ENCODE measurements at regions not wholly inside any gene's neighbourhood (a gene's known extent, or its start where the extent isn't known, plus 50 kb on each side); places are given as distances from the start of the nearest gene placed in this dataset.

DNA sequence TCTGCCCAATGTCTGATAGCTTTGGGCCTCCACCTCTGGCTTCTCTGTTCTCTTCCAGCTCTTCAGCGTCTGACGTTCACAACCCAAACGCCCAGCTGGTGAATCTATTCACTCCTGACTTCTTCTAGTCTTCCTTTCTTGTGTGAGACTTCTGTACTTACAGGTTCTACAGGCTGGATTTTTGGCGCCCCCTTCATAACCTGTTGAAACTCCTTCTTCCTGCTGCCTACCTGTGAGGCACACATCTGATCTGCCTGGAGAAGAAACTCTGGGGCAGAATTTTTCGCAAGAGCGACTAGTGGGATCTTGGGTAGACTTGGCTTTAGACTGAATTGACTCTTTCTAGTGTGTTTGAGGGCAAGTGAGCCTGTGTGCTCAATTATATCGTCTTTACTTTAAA, 249.3 kb downstream of the REEP3 start:
- no peak overlapping the region for H3K4me3 ChIP-seq (ENCODE audit: low read depth, low read length)
- TF ChIP-seq, protein P1, sequence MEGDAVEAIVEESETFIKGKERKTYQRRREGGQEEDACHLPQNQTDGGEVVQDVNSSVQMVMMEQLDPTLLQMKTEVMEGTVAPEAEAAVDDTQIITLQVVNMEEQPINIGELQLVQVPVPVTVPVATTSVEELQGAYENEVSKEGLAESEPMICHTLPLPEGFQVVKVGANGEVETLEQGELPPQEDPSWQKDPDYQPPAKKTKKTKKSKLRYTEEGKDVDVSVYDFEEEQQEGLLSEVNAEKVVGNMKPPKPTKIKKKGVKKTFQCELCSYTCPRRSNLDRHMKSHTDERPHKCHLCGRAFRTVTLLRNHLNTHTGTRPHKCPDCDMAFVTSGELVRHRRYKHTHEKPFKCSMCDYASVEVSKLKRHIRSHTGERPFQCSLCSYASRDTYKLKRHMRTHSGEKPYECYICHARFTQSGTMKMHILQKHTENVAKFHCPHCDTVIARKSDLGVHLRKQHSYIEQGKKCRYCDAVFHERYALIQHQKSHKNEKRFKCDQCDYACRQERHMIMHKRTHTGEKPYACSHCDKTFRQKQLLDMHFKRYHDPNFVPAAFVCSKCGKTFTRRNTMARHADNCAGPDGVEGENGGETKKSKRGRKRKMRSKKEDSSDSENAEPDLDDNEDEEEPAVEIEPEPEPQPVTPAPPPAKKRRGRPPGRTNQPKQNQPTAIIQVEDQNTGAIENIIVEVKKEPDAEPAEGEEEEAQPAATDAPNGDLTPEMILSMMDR (IDR thresholded peaks at IDR 0.05; ENCODE audit: insufficient read depth, low read length, poor library complexity, severe bottlenecking): no peak
- no peaks in the 10 kb centered on the region for H3K27me3 ChIP-seq (ENCODE audit: control insufficient read depth, insufficient read depth, low read length)
- no peak for DNase-seq (ENCODE audit: low read depth)
- H3K36me3 ChIP-seq (ENCODE audit: control insufficient read depth, insufficient read depth, low read length): no peaks in the 10 kb centered on the region

DNA sequence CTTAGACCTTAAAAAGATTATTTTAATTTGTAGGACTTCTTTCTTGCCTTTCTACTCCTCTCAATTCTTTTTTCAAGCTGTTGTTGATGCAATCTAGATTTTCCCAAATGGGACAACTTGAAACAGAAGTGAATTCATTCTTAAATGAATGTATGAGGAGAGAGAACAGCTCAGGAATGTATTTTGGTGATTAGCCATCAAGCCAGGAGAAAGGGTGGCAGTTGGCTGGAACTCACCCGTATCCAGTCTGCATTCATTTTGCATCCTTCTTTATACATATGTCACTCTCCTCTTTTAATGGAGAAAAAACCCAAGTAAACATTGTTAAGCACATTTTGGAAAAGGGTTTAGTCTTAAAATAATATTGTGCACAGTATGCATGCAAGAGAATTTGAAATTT, 251.3 kb downstream of the REEP3 start:
- no peak overlapping the region for H3K4me3 ChIP-seq (ENCODE audit: low read depth, low read length)
- H3K36me3 ChIP-seq (ENCODE audit: control insufficient read depth, insufficient read depth, low read length): no peaks in the 10 kb centered on the region
- TF ChIP-seq, protein P1 (IDR thresholded peaks at IDR 0.05; ENCODE audit: insufficient read depth, low read length, poor library complexity, severe bottlenecking): no peak
- DNase-seq (ENCODE audit: low read depth): no peak
- no peaks in the 10 kb centered on the region for H3K27me3 ChIP-seq (ENCODE audit: control insufficient read depth, insufficient read depth, low read length)

DNA sequence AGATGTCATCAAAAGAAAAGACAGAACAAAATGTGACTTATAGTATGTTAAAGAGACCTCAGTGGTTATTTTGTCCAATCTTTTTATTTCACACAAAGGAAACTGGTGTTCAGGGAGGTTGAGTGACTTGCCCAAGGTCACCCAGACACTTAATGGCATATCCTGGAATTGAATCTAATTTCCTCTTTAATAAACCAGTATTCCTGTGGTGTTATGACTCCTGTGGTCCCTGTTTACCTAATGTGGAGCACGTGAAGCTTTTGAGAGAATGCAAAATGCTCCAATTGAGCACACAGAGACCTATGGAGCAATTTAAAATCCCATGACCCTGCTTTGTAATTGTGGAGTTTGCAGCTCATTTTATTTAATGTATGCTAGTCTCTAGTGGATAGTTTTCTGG, 251.9 kb downstream of the REEP3 start:
- no peak for DNase-seq (ENCODE audit: low read depth)
- Histone ChIP-seq H3K4me3 (ENCODE audit: low read depth, low read length) (no peak overlapping the region), H3K27me3 (ENCODE audit: control insufficient read depth, insufficient read depth, low read length) (no peaks in the 10 kb centered on the region), H3K36me3 (ENCODE audit: control insufficient read depth, insufficient read depth, low read length) (no peaks in the 10 kb centered on the region)
- TF ChIP-seq, protein P1 (IDR thresholded peaks at IDR 0.05; ENCODE audit: insufficient read depth, low read length, poor library complexity, severe bottlenecking): no peak

GRCh38 chr10:63773962-63774361, 252.8 kb downstream of the REEP3 start:
- TF ChIP-seq, protein P1 (IDR thresholded peaks at IDR 0.05; ENCODE audit: insufficient read depth, low read length, poor library complexity, severe bottlenecking): no peak

GRCh38 chr10:63780101-63780500, 258.9 kb downstream of the REEP3 start:
- no peaks in the 10 kb centered on the region for H3K27me3 ChIP-seq (ENCODE audit: control insufficient read depth, insufficient read depth, low read length)
- H3K36me3 ChIP-seq (ENCODE audit: control insufficient read depth, insufficient read depth, low read length): no peaks in the 10 kb centered on the region
- H3K4me3 ChIP-seq (ENCODE audit: low read depth, low read length): no peak overlapping the region
- TF ChIP-seq, protein P1 (IDR thresholded peaks at IDR 0.05; ENCODE audit: insufficient read depth, low read length, poor library complexity, severe bottlenecking): no peak
- no peak for DNase-seq (ENCODE audit: low read depth)

More at GRCh38 chr10:63773962-63774361, 252.8 kb downstream of the REEP3 start:
- Histone ChIP-seq H3K4me3 (ENCODE audit: low read depth, low read length) (no peak overlapping the region), H3K36me3 (ENCODE audit: control insufficient read depth, insufficient read depth, low read length) (no peaks in the 10 kb centered on the region), H3K27me3 (ENCODE audit: control insufficient read depth, insufficient read depth, low read length) (no peaks in the 10 kb centered on the region)
- no peak for DNase-seq (ENCODE audit: low read depth)

- no peak for DNase-seq (ENCODE audit: low read depth)
- Histone ChIP-seq H3K36me3 (ENCODE audit: control insufficient read depth, insufficient read depth, low read length) (no peaks in the 10 kb centered on the region), H3K4me3 (ENCODE audit: low read depth, low read length) (no peak overlapping the region), H3K27me3 (ENCODE audit: control insufficient read depth, insufficient read depth, low read length) (no peaks in the 10 kb centered on the region)
- TF ChIP-seq, protein P1 (IDR thresholded peaks at IDR 0.05; ENCODE audit: insufficient read depth, low read length, poor library complexity, severe bottlenecking): no peak
These were observed 260.0 kb downstream of the REEP3 start for GRCh38 chr10:63781226-63781625.

All from kidney epithelial cell (primary cell).